SH-SY5Y (cell line): ENCODE measurements at regions not wholly inside any gene's neighbourhood (a gene's known extent, or its start where the extent isn't known, plus 50 kb on each side); places are given as distances from the start of the nearest gene placed in this dataset.

Source experiments
- GATA2 ChIP-seq: IDR thresholded peaks from 2 replicates; pipeline ENCODE4 v1.6.1; 2011; ENCODE audit warnings: mild to moderate bottlenecking, low read depth, low read length
- GATA3 ChIP-seq: IDR thresholded peaks from 2 replicates; pipeline ENCODE4 v1.6.1; 2011; ENCODE audit warnings: low read depth, mild to moderate bottlenecking, low read length, moderate library complexity

- TF ChIP-seq GATA2: no peak
- TF ChIP-seq GATA3: no peak
Observed at GRCh38 chr5:74506119-74506518, 134.4 kb downstream of the ENC1 start.
